Suprapubic skin (tissue), 4 donors: ENCODE measurements at regions not wholly inside any gene's neighbourhood (a gene's known extent, or its start where the extent isn't known, plus 50 kb on each side); places are given as distances from the start of the nearest gene placed in this dataset.

Source experiments
- DNase-seq, 2 donors: peaks; one replicate each; pipeline ENCODE4 v3.0.0-alpha.2; 2019; ENCODE audit warnings: low spot score in 2 of 2
- H3K27ac ChIP-seq: fragments of 200-600 bp; sonication (generic); one replicate; pipeline ENCODE4 v1.5.1; 2019
- H3K27me3 ChIP-seq: fragments of 200-600 bp; sonication (generic); one replicate; pipeline ENCODE4 v1.5.1; 2019
- H3K36me3 ChIP-seq: fragments of 200-600 bp; sonication (generic); one replicate; pipeline ENCODE4 v1.5.1; 2019
- H3K4me1 ChIP-seq: fragments of 200-600 bp; sonication (generic); one replicate; pipeline ENCODE4 v1.5.1; 2019
- H3K4me3 ChIP-seq: fragments of 200-600 bp; sonication (generic); one replicate; pipeline ENCODE4 v1.5.1; 2019; ENCODE audit warnings: mild to moderate bottlenecking
- H3K9me3 ChIP-seq: fragments of 200-600 bp; sonication (generic); one replicate; pipeline ENCODE4 v1.5.1; 2019
- EP300 ChIP-seq: sonication (generic); formaldehyde crosslinking; IDR thresholded peaks from one replicate; pipeline ENCODE4 v1.6.1; 2017; ENCODE audit warnings: antibody characterized with exemption
- POLR2A ChIP-seq, 2 donors: fragments of 450-650 bp; IDR thresholded peaks; one replicate each; pipeline ENCODE4 v1.6.1; 2017; ENCODE audit warnings: antibody characterized with exemption in 2 of 2, mild to moderate bottlenecking in 2 of 2, moderate library complexity in 2 of 2
- POLR2AphosphoS5 ChIP-seq, 3 donors: sonication (generic); formaldehyde crosslinking; IDR thresholded peaks; one replicate each; pipeline ENCODE4 v1.6.1; 2017; ENCODE audit warnings: antibody characterized with exemption in 3 of 3
- WGBS: methylation state at CpG from one replicate; pipeline ENCODE4 v1.1.5; 2018; 5-methylcytosine and 5-hydroxymethylcytosine counted together
- TF ChIP-seq, protein P1 (sequence below), 2 donors: fragments of 200-600 bp in 1 of 2; fragments of 450-650 bp in 1 of 2; sonication (generic) in 1 of 2; IDR thresholded peaks; one replicate each; pipeline ENCODE4 v1.5.1; 2016 to 2019; ENCODE audit warnings: antibody characterized with exemption in 2 of 2, mild to moderate bottlenecking in 1 of 2, moderate library complexity in 1 of 2

GRCh38 chr12:126117502-126117901 lies 1052.3 kb downstream of the AACS start:
- H3K9me3 ChIP-seq: no peaks in the 10 kb centered on the region
- 84% methylated on average over 3 of the region's 3 CpGs for WGBS
- no peaks in the 10 kb centered on the region for H3K4me1 ChIP-seq
- no peak for DNase-seq
- H3K27ac ChIP-seq: no peak overlapping the region
- H3K4me3 ChIP-seq: no peak overlapping the region
- no peaks in the 10 kb centered on the region for H3K27me3 ChIP-seq
- H3K36me3 ChIP-seq: no peaks in the 10 kb centered on the region
- TF ChIP-seq, protein P1, sequence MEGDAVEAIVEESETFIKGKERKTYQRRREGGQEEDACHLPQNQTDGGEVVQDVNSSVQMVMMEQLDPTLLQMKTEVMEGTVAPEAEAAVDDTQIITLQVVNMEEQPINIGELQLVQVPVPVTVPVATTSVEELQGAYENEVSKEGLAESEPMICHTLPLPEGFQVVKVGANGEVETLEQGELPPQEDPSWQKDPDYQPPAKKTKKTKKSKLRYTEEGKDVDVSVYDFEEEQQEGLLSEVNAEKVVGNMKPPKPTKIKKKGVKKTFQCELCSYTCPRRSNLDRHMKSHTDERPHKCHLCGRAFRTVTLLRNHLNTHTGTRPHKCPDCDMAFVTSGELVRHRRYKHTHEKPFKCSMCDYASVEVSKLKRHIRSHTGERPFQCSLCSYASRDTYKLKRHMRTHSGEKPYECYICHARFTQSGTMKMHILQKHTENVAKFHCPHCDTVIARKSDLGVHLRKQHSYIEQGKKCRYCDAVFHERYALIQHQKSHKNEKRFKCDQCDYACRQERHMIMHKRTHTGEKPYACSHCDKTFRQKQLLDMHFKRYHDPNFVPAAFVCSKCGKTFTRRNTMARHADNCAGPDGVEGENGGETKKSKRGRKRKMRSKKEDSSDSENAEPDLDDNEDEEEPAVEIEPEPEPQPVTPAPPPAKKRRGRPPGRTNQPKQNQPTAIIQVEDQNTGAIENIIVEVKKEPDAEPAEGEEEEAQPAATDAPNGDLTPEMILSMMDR (IDR thresholded peaks at IDR 0.05): no peak
- TF ChIP-seq POLR2AphosphoS5 (IDR thresholded peaks at IDR 0.05): no peak

DNA sequence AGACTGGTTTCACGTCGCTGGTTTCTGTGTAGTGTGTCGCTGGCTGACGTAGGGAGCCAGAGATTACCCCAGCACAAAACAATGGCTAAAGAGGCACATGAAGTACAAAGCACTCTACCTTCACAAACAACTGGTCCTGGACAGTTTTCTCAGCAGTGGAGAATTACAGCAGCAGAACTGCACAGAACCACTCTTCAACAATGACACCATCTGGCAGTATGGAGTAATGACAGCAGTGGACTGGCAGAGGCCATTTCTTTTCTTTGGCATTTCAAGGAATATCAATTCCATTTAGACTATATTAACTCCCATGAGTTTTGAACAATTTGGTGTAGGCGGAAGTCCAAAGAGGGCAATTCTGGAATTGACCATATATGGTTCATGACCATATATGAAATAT lies 1074.1 kb downstream of the AACS start:
- TF ChIP-seq, protein P1 (IDR thresholded peaks at IDR 0.05): no peak
- TF ChIP-seq EP300 (no peak), POLR2A (IDR thresholded peaks at IDR 0.05) (no peak), POLR2AphosphoS5 (IDR thresholded peaks at IDR 0.05) (no peak)
- no peak overlapping the region for H3K27ac ChIP-seq
- WGBS: 96% methylated on average over 5 of the region's 5 CpGs
- H3K36me3 ChIP-seq: no peaks in the 10 kb centered on the region
- DNase-seq: no peak
- no peaks in the 10 kb centered on the region for H3K4me1 ChIP-seq
- H3K4me3 ChIP-seq: no peak overlapping the region
- H3K27me3 ChIP-seq: no peaks in the 10 kb centered on the region
- peaks cover 19% of the 10 kb centered on the region for H3K9me3 ChIP-seq

GRCh38 chr12:126144603-126145002 lies 1079.4 kb downstream of the AACS start:
- no peak for DNase-seq
- H3K4me3 ChIP-seq: no peak overlapping the region
- H3K27ac ChIP-seq: no peak overlapping the region
- no peaks in the 10 kb centered on the region for H3K36me3 ChIP-seq
- 90% methylated on average over 4 of the region's 4 CpGs for WGBS
- TF ChIP-seq POLR2A (IDR thresholded peaks at IDR 0.05) (no peak), EP300 (no peak), POLR2AphosphoS5 (IDR thresholded peaks at IDR 0.05) (no peak)
- TF ChIP-seq, protein P1 (IDR thresholded peaks at IDR 0.05): no peak
- H3K9me3 ChIP-seq: no peaks in the 10 kb centered on the region
- no peaks in the 10 kb centered on the region for H3K4me1 ChIP-seq
- H3K27me3 ChIP-seq: no peaks in the 10 kb centered on the region

DNA sequence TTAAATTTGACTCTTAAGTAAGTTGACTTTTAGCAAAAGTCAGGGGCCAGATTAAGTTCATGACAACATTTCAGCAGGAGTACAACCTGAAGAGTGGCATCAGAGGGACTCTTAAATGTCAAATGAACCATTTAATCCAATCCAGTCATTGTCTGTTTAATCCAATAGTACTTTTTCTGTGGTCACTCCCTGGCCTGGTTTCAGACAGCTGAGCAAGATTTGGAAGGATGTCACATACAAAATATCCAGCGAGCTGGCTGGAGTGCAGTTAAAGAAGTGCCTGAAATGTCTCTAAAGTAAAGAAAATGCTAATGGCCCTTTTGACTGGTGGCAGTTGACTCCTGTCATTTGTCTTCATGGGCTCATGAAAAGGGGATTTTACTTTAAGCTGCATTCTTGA lies 1082.1 kb downstream of the AACS start:
- Histone ChIP-seq H3K36me3 (no peaks in the 10 kb centered on the region), H3K27ac (no peak overlapping the region), H3K4me3 (no peak overlapping the region), H3K27me3 (no peaks in the 10 kb centered on the region), H3K9me3 (no peaks in the 10 kb centered on the region), H3K4me1 (no peaks in the 10 kb centered on the region)
- 37% methylated on average over 1 of the region's 1 CpG for WGBS
- no peak for DNase-seq
- no peak for TF ChIP-seq POLR2AphosphoS5 (IDR thresholded peaks at IDR 0.05)
- no peak for TF ChIP-seq EP300
- TF ChIP-seq, protein P1 (IDR thresholded peaks at IDR 0.05): no peak
- no peak for TF ChIP-seq POLR2A (IDR thresholded peaks at IDR 0.05)

GRCh38 chr12:126156806-126157574 lies 1091.8 kb downstream of the AACS start:
- no peak overlapping the region for H3K4me3 ChIP-seq
- H3K9me3 ChIP-seq: no peaks in the 10 kb centered on the region
- no peak overlapping the region for H3K27ac ChIP-seq
- DNase-seq: no peak
- H3K4me1 ChIP-seq: no peaks in the 10 kb centered on the region
- no peaks in the 10 kb centered on the region for H3K27me3 ChIP-seq
- H3K36me3 ChIP-seq: no peaks in the 10 kb centered on the region
- TF ChIP-seq POLR2AphosphoS5 (IDR thresholded peaks at IDR 0.05) (no peak), POLR2A (IDR thresholded peaks at IDR 0.05) (no peak), EP300 (no peak)
- TF ChIP-seq, protein P1 (IDR thresholded peaks at IDR 0.05): no peak
- 85% methylated on average over 8 of the region's 12 CpGs for WGBS
